Endothelial cell of umbilical vein (primary cell): ENCODE measurements at regions not wholly inside any gene's neighbourhood (a gene's known extent, or its start where the extent isn't known, plus 50 kb on each side); places are given as distances from the start of the nearest gene placed in this dataset.

ENCODE experiments used
- BruUV-seq: library from RNA; stranded (reverse); fragments of 400-500 nt; replicated peaks from 2 replicates; lab custom pipeline; 2021; lab: Mats Ljungman, UMichigan
- CTCF ChIA-PET: fragments of 300-600, 350-600 bp; sonication (Branson Sonifier 250); formaldehyde crosslinking; loops from one replicate; lab custom pipeline; 2021; ENCODE audit warnings: antibody characterized with exemption, inconsistent platforms; lab: Charles Lee
- POLR2A ChIA-PET: fragments of 300-600, 350-600 bp; sonication (Branson Sonifier 250); formaldehyde crosslinking; loops from one replicate; lab custom pipeline; 2021; ENCODE audit warnings: antibody characterized with exemption, inconsistent platforms; lab: Charles Lee
- DNase-seq: peaks from one replicate; pipeline ENCODE4 v3.0.0-alpha.2; 2011; ENCODE audit warnings: low read depth, low spot score
- FAIRE-seq: peaks from 2 replicates; lab custom pipeline; 2011; peaks lifted over from hg19 to GRCh38; lab: Jason Lieb, UNC
- H2AFZ ChIP-seq: 2 replicates; pipeline ENCODE4 v1.6.0; 2012; ENCODE audit warnings: low read depth, low read length, control low read depth, inconsistent platforms
- H3K27ac ChIP-seq: 2 replicates; pipeline ENCODE4 v1.5.1; 2011; ENCODE audit warnings: low read depth, mild to moderate bottlenecking, control low read depth, low read length, moderate library complexity; ENCODE audit not compliant: insufficient read depth
- H3K27me3 ChIP-seq, 2 experiments: 2 replicates each; pipeline versions ENCODE4 v1.6.0 to v1.6.1; 2011; ENCODE audit warnings: low read length in 2 of 2, mixed read lengths in 1 of 2; ENCODE audit not compliant: control insufficient read depth in 2 of 2, insufficient read depth in 2 of 2
- H3K36me3 ChIP-seq, 2 experiments: 2 replicates in 1 of 2; 3 replicates in 1 of 2; pipeline ENCODE4 v1.5.1; 2011; ENCODE audit warnings: low read length in 2 of 2, mild to moderate bottlenecking in 1 of 2, moderate library complexity in 1 of 2; ENCODE audit not compliant: control insufficient read depth in 2 of 2, insufficient read depth in 2 of 2; ENCODE audit errors: extremely low read depth in 1 of 2
- H3K4me1 ChIP-seq: 3 replicates; pipeline ENCODE4 v1.5.1; 2011; ENCODE audit warnings: mild to moderate bottlenecking, low read length; ENCODE audit not compliant: control insufficient read depth, insufficient read depth; ENCODE audit errors: extremely low read depth
- H3K4me2 ChIP-seq: 2 replicates; pipeline ENCODE4 v1.6.1; 2011; ENCODE audit warnings: low read length, control low read depth, mixed read lengths; ENCODE audit not compliant: insufficient read depth
- H3K4me3 ChIP-seq, 3 experiments: fragments of 200-600 bp in 1 of 3; sonication (generic), shearing (Covaris generic) in 1 of 3; replicated peaks in 1 of 3; 2 replicates each; pipeline ENCODE4 v1.5.1; 2011 to 2016; ENCODE audit warnings: control low read depth in 3 of 3, low read length in 3 of 3, mild to moderate bottlenecking in 2 of 3, inconsistent platforms in 1 of 3, low read depth in 1 of 3, moderate library complexity in 1 of 3; ENCODE audit not compliant: insufficient read depth in 1 of 3
- H3K79me2 ChIP-seq: 2 replicates; pipeline ENCODE4 v1.6.0; 2012; ENCODE audit warnings: low read length, inconsistent platforms; ENCODE audit not compliant: control insufficient read depth, insufficient read depth
- H3K9ac ChIP-seq: replicated peaks from 2 replicates; pipeline ENCODE3; 2011; ENCODE audit warnings: low read length, control low read depth; ENCODE audit not compliant: insufficient read depth; ENCODE audit errors: extremely low read depth
- H3K9me1 ChIP-seq: replicated peaks from 3 replicates; pipeline ENCODE4 v1.6.0; 2011; ENCODE audit warnings: mild to moderate bottlenecking, low read length; ENCODE audit not compliant: control insufficient read depth, insufficient read depth; ENCODE audit errors: extremely low read depth
- H3K9me3 ChIP-seq: replicated peaks from 2 replicates; pipeline ENCODE4 v1.5.1; 2012; ENCODE audit warnings: low read length, inconsistent platforms; ENCODE audit not compliant: control insufficient read depth, insufficient read depth
- H4K20me1 ChIP-seq: replicated peaks from 2 replicates; pipeline ENCODE3; 2011; ENCODE audit warnings: mild to moderate bottlenecking, low read length; ENCODE audit not compliant: control insufficient read depth, insufficient read depth; ENCODE audit errors: extremely low read depth
- EZH2 ChIP-seq: IDR thresholded peaks from 2 replicates; pipeline ENCODE4 v1.6.1; 2012; ENCODE audit warnings: borderline replicate concordance, low read depth, mild to moderate bottlenecking, moderate library complexity, low read length, inconsistent platforms; ENCODE audit not compliant: severe bottlenecking
- FOS ChIP-seq: IDR thresholded peaks from 2 replicates; pipeline ENCODE4 v1.6.1; 2011; ENCODE audit warnings: mild to moderate bottlenecking, low read length, moderate library complexity, borderline replicate concordance; ENCODE audit not compliant: insufficient read depth
- GATA2 ChIP-seq: IDR thresholded peaks from 2 replicates; pipeline ENCODE4 v1.7.0; 2011; ENCODE audit warnings: low read depth, mild to moderate bottlenecking, moderate library complexity, mixed read lengths, low read length; ENCODE audit not compliant: insufficient read length, insufficient read depth
- JUN ChIP-seq: IDR thresholded peaks from 2 replicates; pipeline ENCODE4 v1.6.1; 2011; ENCODE audit warnings: borderline replicate concordance, low read depth; ENCODE audit not compliant: insufficient read length, insufficient read depth
- MAX ChIP-seq: IDR thresholded peaks from 2 replicates; pipeline ENCODE4 v1.6.1; 2011; ENCODE audit not compliant: insufficient read depth, insufficient read length
- MYC ChIP-seq: IDR thresholded peaks from one replicate; pipeline ENCODE4 v1.6.1; 2011; ENCODE audit warnings: mild to moderate bottlenecking, low read depth, low read length
- POLR2A ChIP-seq: IDR thresholded peaks from 2 replicates; pipeline ENCODE4 v1.6.1; 2012; ENCODE audit warnings: low read depth, mild to moderate bottlenecking, control low read depth, low read length
- POLR2AphosphoS5 ChIP-seq: IDR thresholded peaks from 2 replicates; pipeline ENCODE4 v1.6.1; 2012; ENCODE audit warnings: low read depth, mild to moderate bottlenecking, control low read depth, low read length, moderate library complexity; ENCODE audit not compliant: insufficient read depth
- dilution Hi-C: fragments of 300-500 bp; cut with MboI; formaldehyde crosslinking; loops from one replicate; pipeline ENCODE4 v1.15.0; 2019; ENCODE audit warnings: low sequenced_read_pairs; ENCODE audit not compliant: extremely low pct_ligation_motif_present
- intact Hi-C: fragments of 100-400 bp; cut with micrococcal nuclease; formaldehyde crosslinking; loops from one replicate; pipeline ENCODE4 v1.10.0; 2022
- TF ChIP-seq, protein P1 (sequence below), 2 donors: IDR thresholded peaks; 1 replicate in 1 of 2; 2 replicates in 1 of 2; pipeline ENCODE4 v1.5.1; 2011; ENCODE audit warnings: low read length in 2 of 2, mild to moderate bottlenecking in 2 of 2, moderate library complexity in 2 of 2, control low read depth in 1 of 2, inconsistent platforms in 1 of 2, low read depth in 1 of 2; ENCODE audit not compliant: insufficient read depth in 1 of 2; ENCODE audit errors: extremely low read depth in 1 of 2

DNA sequence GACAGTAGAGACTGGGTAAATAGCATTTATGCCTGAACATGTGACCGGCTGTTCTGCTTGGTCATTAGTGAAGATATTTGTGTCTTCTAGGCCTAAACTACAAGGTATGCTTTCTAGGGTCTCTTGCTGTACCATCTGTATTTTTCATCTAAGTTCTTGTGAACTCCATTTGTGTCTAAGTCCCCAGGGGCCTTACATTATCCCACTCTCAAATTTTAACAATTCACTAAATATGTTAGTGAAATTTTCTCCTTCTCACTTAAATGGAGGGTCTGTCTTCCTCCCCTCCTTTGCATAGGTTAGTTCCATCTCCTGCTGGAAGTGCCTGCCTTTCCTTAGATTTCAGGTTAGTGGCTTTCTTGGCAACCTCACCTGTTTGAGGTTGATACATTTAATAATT lies 382.6 kb downstream of the RAD51AP2 start:
- BruUV-seq = no TSS peak

More for the DNA sequence above, 382.6 kb downstream of the RAD51AP2 start:
- Histone ChIP-seq H3K9me3 (no peaks in the 10 kb centered on the region), H3K79me2 (no peaks in the 10 kb centered on the region), H3K4me2 (no peak overlapping the region), H3K9ac (no peak overlapping the region), H3K4me1 (no peaks in the 10 kb centered on the region), H3K27ac (no peak overlapping the region), H3K4me3 (no peak overlapping the region), H3K27me3 (no peaks in the 10 kb centered on the region), H2AFZ (no peak overlapping the region), H3K36me3 (no peaks in the 10 kb centered on the region), H3K9me1 (no peaks in the 10 kb centered on the region), H4K20me1 (no peaks in the 10 kb centered on the region)
- POLR2A ChIA-PET = no interaction called here
- TF ChIP-seq JUN (no peak), FOS (no peak), MYC (no peak), POLR2A (no peak), GATA2 (no peak), EZH2 (no peak), MAX (no peak), POLR2AphosphoS5 (no peak)
- TF ChIP-seq, protein P1, sequence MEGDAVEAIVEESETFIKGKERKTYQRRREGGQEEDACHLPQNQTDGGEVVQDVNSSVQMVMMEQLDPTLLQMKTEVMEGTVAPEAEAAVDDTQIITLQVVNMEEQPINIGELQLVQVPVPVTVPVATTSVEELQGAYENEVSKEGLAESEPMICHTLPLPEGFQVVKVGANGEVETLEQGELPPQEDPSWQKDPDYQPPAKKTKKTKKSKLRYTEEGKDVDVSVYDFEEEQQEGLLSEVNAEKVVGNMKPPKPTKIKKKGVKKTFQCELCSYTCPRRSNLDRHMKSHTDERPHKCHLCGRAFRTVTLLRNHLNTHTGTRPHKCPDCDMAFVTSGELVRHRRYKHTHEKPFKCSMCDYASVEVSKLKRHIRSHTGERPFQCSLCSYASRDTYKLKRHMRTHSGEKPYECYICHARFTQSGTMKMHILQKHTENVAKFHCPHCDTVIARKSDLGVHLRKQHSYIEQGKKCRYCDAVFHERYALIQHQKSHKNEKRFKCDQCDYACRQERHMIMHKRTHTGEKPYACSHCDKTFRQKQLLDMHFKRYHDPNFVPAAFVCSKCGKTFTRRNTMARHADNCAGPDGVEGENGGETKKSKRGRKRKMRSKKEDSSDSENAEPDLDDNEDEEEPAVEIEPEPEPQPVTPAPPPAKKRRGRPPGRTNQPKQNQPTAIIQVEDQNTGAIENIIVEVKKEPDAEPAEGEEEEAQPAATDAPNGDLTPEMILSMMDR (IDR thresholded peaks at IDR 0.05; ENCODE audit: extremely low read depth in 1 of 2, insufficient read depth in 1 of 2, low read depth in 1 of 2, low read length in 2 of 2) = no peak
- intact Hi-C loops (no loop called here), dilution Hi-C loops (no loop called here)
- DNase-seq (no peak), FAIRE-seq (no peak)
- CTCF ChIA-PET = no interaction called here
